H9 (cell line): ENCODE measurements at regions not wholly inside any gene's neighbourhood (a gene's known extent, or its start where the extent isn't known, plus 50 kb on each side); places are given as distances from the start of the nearest gene placed in this dataset.

Source experiments
- DNase-seq: peaks from one replicate; pipeline ENCODE4 v3.0.0-alpha.2; 2017
- H2AFZ ChIP-seq: one replicate; pipeline ENCODE4 v1.6.1; 2013; ENCODE audit warnings: mild to moderate bottlenecking, low read length, control low read depth, moderate library complexity
- H2AK5ac ChIP-seq: 2 replicates; pipeline ENCODE4 v1.6.1; 2013; ENCODE audit warnings: low read length, control low read depth, mixed read lengths; ENCODE audit not compliant: insufficient read length
- H2BK120ac ChIP-seq: one replicate; pipeline ENCODE4 v1.6.1; 2013; ENCODE audit warnings: low read depth, mild to moderate bottlenecking, low read length, control low read depth, inconsistent platforms; ENCODE audit not compliant: poor library complexity, severe bottlenecking
- H2BK12ac ChIP-seq: 2 replicates; pipeline ENCODE4 v1.6.1; 2013; ENCODE audit warnings: low read length, control low read depth, mixed read lengths, low read depth; ENCODE audit not compliant: insufficient read length
- H2BK15ac ChIP-seq: 2 replicates; pipeline ENCODE4 v1.6.1; 2013; ENCODE audit warnings: low read depth, low read length, control low read depth
- H2BK20ac ChIP-seq: one replicate; pipeline ENCODE4 v1.6.1; 2013; ENCODE audit warnings: low read depth, mild to moderate bottlenecking, low read length, control low read depth, inconsistent platforms; ENCODE audit not compliant: poor library complexity, severe bottlenecking
- H2BK5ac ChIP-seq: 2 replicates; pipeline ENCODE4 v1.6.1; 2013; ENCODE audit warnings: low read length, control low read depth, mixed read lengths; ENCODE audit not compliant: insufficient read length
- H3K14ac ChIP-seq: 2 replicates; pipeline ENCODE4 v1.6.1; 2013; ENCODE audit warnings: low read length, control low read depth; ENCODE audit not compliant: insufficient read depth
- H3K18ac ChIP-seq: 2 replicates; pipeline ENCODE4 v1.6.1; 2013; ENCODE audit warnings: low read depth, mild to moderate bottlenecking, mixed read lengths, low read length, control low read depth; ENCODE audit not compliant: insufficient read length
- H3K23ac ChIP-seq: 2 replicates; pipeline ENCODE4 v1.6.1; 2013; ENCODE audit warnings: low read length, control low read depth, mixed read lengths, low read depth; ENCODE audit not compliant: insufficient read length
- H3K23me2 ChIP-seq: 2 replicates; pipeline ENCODE4 v1.6.1; 2013; ENCODE audit warnings: low read depth, mild to moderate bottlenecking, mixed read lengths, low read length, control low read depth; ENCODE audit not compliant: insufficient read length, poor library complexity, severe bottlenecking
- H3K27ac ChIP-seq: 2 replicates; pipeline ENCODE4 v1.5.1; 2013; ENCODE audit warnings: low read length, control low read depth, mixed read lengths, low read depth; ENCODE audit not compliant: insufficient read length
- H3K27me3 ChIP-seq: 2 replicates; pipeline ENCODE4 v1.6.1; 2013; ENCODE audit warnings: low read length, control low read depth, inconsistent platforms; ENCODE audit not compliant: insufficient read depth
- H3K4ac ChIP-seq: 2 replicates; pipeline ENCODE4 v1.6.1; 2013; ENCODE audit warnings: low read depth, mild to moderate bottlenecking, control low read depth, inconsistent platforms, low read length, moderate library complexity
- H3K4me1 ChIP-seq: 2 replicates; pipeline ENCODE4 v1.6.1; 2013; ENCODE audit warnings: low read length, control low read depth, inconsistent platforms; ENCODE audit not compliant: insufficient read depth
- H3K4me2 ChIP-seq: 2 replicates; pipeline ENCODE4 v1.6.1; 2013; ENCODE audit warnings: low read length, control low read depth, mixed read lengths; ENCODE audit not compliant: insufficient read length, insufficient read depth
- H3K56ac ChIP-seq: 2 replicates; pipeline ENCODE4 v1.6.1; 2013; ENCODE audit warnings: low read depth, mild to moderate bottlenecking, mixed read lengths, low read length, control low read depth; ENCODE audit not compliant: insufficient read length
- H3K79me1 ChIP-seq: 2 replicates; pipeline ENCODE4 v1.6.1; 2013; ENCODE audit warnings: low read depth, mild to moderate bottlenecking, moderate library complexity, low read length, control low read depth, inconsistent platforms; ENCODE audit not compliant: insufficient read depth, poor library complexity, severe bottlenecking
- H3K79me2 ChIP-seq: 2 replicates; pipeline ENCODE4 v1.6.1; 2013; ENCODE audit warnings: low read length, control low read depth, inconsistent platforms; ENCODE audit not compliant: insufficient read depth
- H3K9ac ChIP-seq: 2 replicates; pipeline ENCODE4 v1.6.1; 2013; ENCODE audit warnings: low read length, control low read depth, mixed read lengths; ENCODE audit not compliant: insufficient read length; ENCODE audit errors: extremely low read depth
- H3K9me3 ChIP-seq: one replicate; pipeline ENCODE4 v1.6.1; 2013; ENCODE audit warnings: low read depth, low read length, inconsistent platforms; ENCODE audit not compliant: control insufficient read depth
- H3T11ph ChIP-seq: one replicate; pipeline ENCODE4 v1.6.1; 2013; ENCODE audit warnings: mild to moderate bottlenecking, low read length, control low read depth, inconsistent platforms
- H4K20me1 ChIP-seq: one replicate; pipeline ENCODE4 v1.6.1; 2013; ENCODE audit not compliant: control insufficient read depth, insufficient read length, insufficient read depth
- H4K5ac ChIP-seq: 2 replicates; pipeline ENCODE4 v1.6.1; 2013; ENCODE audit warnings: low read depth, mild to moderate bottlenecking, mixed read lengths, low read length, control low read depth; ENCODE audit not compliant: insufficient read length
- H4K8ac ChIP-seq: replicated peaks from 2 replicates; pipeline ENCODE4 v1.6.1; 2013; ENCODE audit warnings: low read length, control low read depth, mixed read lengths, low read depth; ENCODE audit not compliant: insufficient read length
- H4K91ac ChIP-seq: 2 replicates; pipeline ENCODE4 v1.6.1; 2013; ENCODE audit warnings: low read depth, mild to moderate bottlenecking, moderate library complexity, mixed read lengths, low read length, control low read depth; ENCODE audit not compliant: insufficient read length
- H3K27ac Mint-ChIP-seq, 3 experiments: 2 replicates in 2 of 3; 3 replicates in 1 of 3; pipeline ENCODE4 v1.8.0; 2020 to 2021; ENCODE audit warnings: mixed read lengths in 3 of 3, mild to moderate bottlenecking in 1 of 3, moderate library complexity in 1 of 3
- H3K27me3 Mint-ChIP-seq: 2 replicates; pipeline ENCODE4 v1.8.0; 2021; ENCODE audit warnings: low read depth, mild to moderate bottlenecking, moderate library complexity, mixed read lengths
- H3K36me3 Mint-ChIP-seq, 3 experiments: 2 replicates in 2 of 3; 3 replicates in 1 of 3; pipeline ENCODE4 v1.8.0; 2020 to 2021; ENCODE audit warnings: low read depth in 3 of 3, mixed read lengths in 3 of 3; ENCODE audit not compliant: insufficient read depth in 1 of 3
- H3K4me1 Mint-ChIP-seq, 2 experiments: 2 replicates each; pipeline ENCODE4 v1.8.0; 2020; ENCODE audit warnings: mixed read lengths in 2 of 2
- H3K4me3 Mint-ChIP-seq, 2 experiments: 2 replicates in 1 of 2; 3 replicates in 1 of 2; pipeline ENCODE4 v1.8.0; 2020 to 2021; ENCODE audit warnings: mild to moderate bottlenecking in 2 of 2, mixed read lengths in 2 of 2, moderate library complexity in 1 of 2
- H3K9me3 Mint-ChIP-seq, 2 experiments: 2 replicates in 1 of 2; 3 replicates in 1 of 2; pipeline ENCODE4 v1.8.0; 2020; ENCODE audit warnings: mild to moderate bottlenecking in 2 of 2, mixed read lengths in 2 of 2, moderate library complexity in 1 of 2
- WGBS: extraction: QIAGEN DNeasy Blood & Tissue Kit; methylation state at CpG from one replicate; pipeline ENCODE4 v1.1.7; 2013; ENCODE audit warnings: missing lambda C conversion rate, low lambda C conversion rate, mixed read lengths; ENCODE audit not compliant: insufficient read length; ENCODE audit errors: extremely low coverage; 5-methylcytosine and 5-hydroxymethylcytosine counted together
- TF ChIP-seq, protein P1 (sequence below): fragments of 200-600 bp; sonication (generic); conservative IDR thresholded peaks from 3 replicates; pipeline ENCODE4 v1.8.0; 2021; ENCODE audit warnings: antibody characterized with exemption, mild to moderate bottlenecking

GRCh38 chr14:97644365-97644764, 847.2 kb downstream of the VRK1 start:
- Histone ChIP-seq H3K23me2 (no peaks in the 10 kb centered on the region), H4K8ac (no peak overlapping the region), H3K56ac (no peak overlapping the region), H3T11ph (no peak overlapping the region), H2BK20ac (no peak overlapping the region), H3K23ac (no peak overlapping the region), H2BK120ac (no peak overlapping the region), H3K4me2 (no peak overlapping the region), H3K79me2 (no peaks in the 10 kb centered on the region), H3K79me1 (no peaks in the 10 kb centered on the region), H3K9ac (no peak overlapping the region), H2AK5ac (no peak overlapping the region), H3K18ac (no peak overlapping the region), H4K91ac (no peak overlapping the region), H2AFZ (no peak overlapping the region), H2BK5ac (no peak overlapping the region), H3K27ac (no peak overlapping the region), H4K5ac (no peak overlapping the region), H2BK15ac (no peak overlapping the region), H3K4ac (no peak overlapping the region), H3K14ac (no peak overlapping the region), H3K4me1 (peaks cover 12% of the 10 kb centered on the region), H3K27me3 (no peaks in the 10 kb centered on the region), H4K20me1 (no peaks in the 10 kb centered on the region), H2BK12ac (no peak overlapping the region), H3K9me3 (no peaks in the 10 kb centered on the region)
- H3K9me3 Mint-ChIP-seq, result no peaks in the 10 kb centered on the region; a peak in 1 of 5 replicates
- peaks cover 0 to 3% (median 0%) of the 10 kb centered on the region in 3 experiments; a peak in 1 of 7 replicates for H3K36me3 Mint-ChIP-seq
- no peak overlapping the region for H3K4me3 Mint-ChIP-seq
- DNase-seq, result no peak
- H3K4me1 Mint-ChIP-seq, result peaks cover 27 to 33% of the 10 kb centered on the region in 2 experiments
- no peak overlapping the region for H3K27ac Mint-ChIP-seq
- H3K27me3 Mint-ChIP-seq, result no peaks in the 10 kb centered on the region
- TF ChIP-seq, protein P1, sequence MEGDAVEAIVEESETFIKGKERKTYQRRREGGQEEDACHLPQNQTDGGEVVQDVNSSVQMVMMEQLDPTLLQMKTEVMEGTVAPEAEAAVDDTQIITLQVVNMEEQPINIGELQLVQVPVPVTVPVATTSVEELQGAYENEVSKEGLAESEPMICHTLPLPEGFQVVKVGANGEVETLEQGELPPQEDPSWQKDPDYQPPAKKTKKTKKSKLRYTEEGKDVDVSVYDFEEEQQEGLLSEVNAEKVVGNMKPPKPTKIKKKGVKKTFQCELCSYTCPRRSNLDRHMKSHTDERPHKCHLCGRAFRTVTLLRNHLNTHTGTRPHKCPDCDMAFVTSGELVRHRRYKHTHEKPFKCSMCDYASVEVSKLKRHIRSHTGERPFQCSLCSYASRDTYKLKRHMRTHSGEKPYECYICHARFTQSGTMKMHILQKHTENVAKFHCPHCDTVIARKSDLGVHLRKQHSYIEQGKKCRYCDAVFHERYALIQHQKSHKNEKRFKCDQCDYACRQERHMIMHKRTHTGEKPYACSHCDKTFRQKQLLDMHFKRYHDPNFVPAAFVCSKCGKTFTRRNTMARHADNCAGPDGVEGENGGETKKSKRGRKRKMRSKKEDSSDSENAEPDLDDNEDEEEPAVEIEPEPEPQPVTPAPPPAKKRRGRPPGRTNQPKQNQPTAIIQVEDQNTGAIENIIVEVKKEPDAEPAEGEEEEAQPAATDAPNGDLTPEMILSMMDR, result no peak
- no CpG with 5 or more reads among the region's 1 CpG for WGBS
